WTC11 (cell line): ENCODE measurements at regions not wholly inside any gene's neighbourhood (a gene's known extent, or its start where the extent isn't known, plus 50 kb on each side); places are given as distances from the start of the nearest gene placed in this dataset.

Source experiments
- ATAC-seq: fragments of 200-7000 bp; cut with Tn5 transposase; 2 replicates; pipeline ENCODE4 v1.10.0; 2021; ENCODE audit warnings: mild to moderate bottlenecking, moderate library complexity
- CTCF ChIA-PET: fragments of 300-600 bp; sonication (Branson Sonifier 250); formaldehyde crosslinking; loops from one replicate; lab custom pipeline; 2021; ENCODE audit warnings: antibody characterized with exemption; lab: Charles Lee
- POLR2A ChIA-PET: fragments of 350-600 bp; sonication (Branson Sonifier 250); formaldehyde crosslinking; loops from one replicate; lab custom pipeline; 2021; ENCODE audit warnings: antibody characterized with exemption; lab: Charles Lee
- DNase-seq: peaks from one replicate; pipeline ENCODE4 v3.0.0; 2021; ENCODE audit warnings: low spot score
- H3K27ac Mint-ChIP-seq: 2 replicates; pipeline ENCODE4 v1.8.0; 2021; ENCODE audit warnings: mixed read lengths
- H3K27me3 Mint-ChIP-seq: 2 replicates; pipeline ENCODE4 v1.8.0; 2021; ENCODE audit warnings: low read depth, mild to moderate bottlenecking, moderate library complexity, mixed read lengths
- H3K36me3 Mint-ChIP-seq: 2 replicates; pipeline ENCODE4 v1.8.0; 2021; ENCODE audit warnings: mixed read lengths
- H3K4me1 Mint-ChIP-seq: 2 replicates; pipeline ENCODE4 v1.8.0; 2022; ENCODE audit warnings: mixed read lengths
- H3K4me3 Mint-ChIP-seq: 2 replicates; pipeline ENCODE4 v1.8.0; 2021; ENCODE audit warnings: mild to moderate bottlenecking, moderate library complexity, mixed read lengths
- H3K9me3 Mint-ChIP-seq: 2 replicates; pipeline ENCODE4 v1.8.0; 2021; ENCODE audit warnings: mixed read lengths
- ARID4B ChIP-seq: sonication (generic); formaldehyde crosslinking; IDR thresholded peaks from 2 replicates; pipeline ENCODE4 v1.8.0; 2023; ENCODE audit warnings: missing genetic modification reagents, mild to moderate bottlenecking, borderline replicate concordance
- CBFB ChIP-seq: sonication (generic); formaldehyde crosslinking; IDR thresholded peaks from 2 replicates; pipeline ENCODE4 v1.8.1; 2022; ENCODE audit warnings: mild to moderate bottlenecking, low read depth, missing genetic modification reagents
- CTCF ChIP-seq: fragments of 200-600 bp; IDR thresholded peaks from 2 replicates; pipeline ENCODE4 v1.8.0; 2022; ENCODE audit warnings: antibody characterized with exemption
- E2F1 ChIP-seq: sonication (generic); formaldehyde crosslinking; IDR thresholded peaks from 2 replicates; pipeline ENCODE4 v1.8.0; 2022; ENCODE audit warnings: mild to moderate bottlenecking, missing genetic modification reagents
- EMX1 ChIP-seq: fragments of 250-450 bp; sonication (Bioruptor Pico); IDR thresholded peaks from 2 replicates; pipeline ENCODE4 v1.8.0; 2021; ENCODE audit warnings: mild to moderate bottlenecking
- ERG ChIP-seq: fragments of 250-450 bp; sonication (Bioruptor Pico); IDR thresholded peaks from 2 replicates; pipeline ENCODE4 v1.8.0; 2021; ENCODE audit warnings: mild to moderate bottlenecking
- ESRRA ChIP-seq: sonication (generic); formaldehyde crosslinking; IDR thresholded peaks from 2 replicates; pipeline ENCODE4 v1.8.1; 2022; ENCODE audit warnings: mild to moderate bottlenecking, missing genetic modification reagents, borderline replicate concordance
- GRHL2 ChIP-seq: fragments of 250-450 bp; sonication (Bioruptor Pico); IDR thresholded peaks from 2 replicates; pipeline ENCODE4 v1.8.0; 2022; ENCODE audit warnings: mild to moderate bottlenecking, moderate library complexity; ENCODE audit not compliant: insufficient replicate concordance, severe bottlenecking
- IRF2 ChIP-seq: sonication (generic); formaldehyde crosslinking; IDR thresholded peaks from 2 replicates; pipeline ENCODE4 v1.8.0; 2022; ENCODE audit warnings: low read depth, missing genetic modification reagents, borderline replicate concordance
- MLX ChIP-seq: sonication (generic); formaldehyde crosslinking; IDR thresholded peaks from 2 replicates; pipeline ENCODE4 v1.8.1; 2023; ENCODE audit warnings: mild to moderate bottlenecking, missing genetic modification reagents, moderate library complexity
- MYBL2 ChIP-seq: sonication (generic); formaldehyde crosslinking; IDR thresholded peaks from 2 replicates; pipeline ENCODE4 v1.8.1; 2023; ENCODE audit warnings: mild to moderate bottlenecking, moderate library complexity, missing genetic modification reagents
- NFE2L1 ChIP-seq: sonication (generic); formaldehyde crosslinking; IDR thresholded peaks from 2 replicates; pipeline ENCODE4 v1.8.1; 2023; ENCODE audit warnings: missing genetic modification reagents
- TEAD4 ChIP-seq: sonication (generic); formaldehyde crosslinking; IDR thresholded peaks from 2 replicates; pipeline ENCODE4 v1.8.0; 2022; ENCODE audit warnings: mild to moderate bottlenecking, missing genetic modification reagents
- ZNF232 ChIP-seq: sonication (generic); formaldehyde crosslinking; IDR thresholded peaks from 2 replicates; pipeline ENCODE4 v1.8.0; 2022; ENCODE audit warnings: mild to moderate bottlenecking, missing genetic modification reagents
- ZNF263 ChIP-seq: sonication (generic); formaldehyde crosslinking; IDR thresholded peaks from 2 replicates; pipeline ENCODE4 v1.8.1; 2022; ENCODE audit warnings: low read depth, mild to moderate bottlenecking, moderate library complexity, missing genetic modification reagents
- ZNF396 ChIP-seq: fragments of 250-450 bp; sonication (Bioruptor Pico); IDR thresholded peaks from 2 replicates; pipeline ENCODE4 v1.8.0; 2021; ENCODE audit warnings: mild to moderate bottlenecking, moderate library complexity, borderline replicate concordance
- TF ChIP-seq, protein P1 (sequence below): sonication (generic); formaldehyde crosslinking; IDR thresholded peaks from 2 replicates; pipeline ENCODE4 v1.8.1; 2022; ENCODE audit warnings: low read depth, missing genetic modification reagents, borderline replicate concordance

- no peak for TF ChIP-seq ARID4B
Observed at GRCh38 chr7:109256762-109257560, 687.3 kb downstream of the DNAJB9 start (continued).

GRCh38 chr7:109259151-109259550 is 689.5 kb downstream of the DNAJB9 start:
- TF ChIP-seq ESRRA (CRISPR knock-in tag) (no peak), ERG (CRISPR knock-in tag) (no peak), ZNF232 (CRISPR knock-in tag) (no peak), E2F1 (no peak), MYBL2 (CRISPR knock-in tag) (no peak)
- TF ChIP-seq, all 79 proteins: peak for 0
- DNase-seq (no peak), ATAC-seq (peak; percentile 48)
- no peaks in the 10 kb centered on the region; the same call in 1 of the 2 replicates for H3K36me3 Mint-ChIP-seq
- ChIA-PET POLR2A (no interaction called here), CTCF (no interaction called here)
- no peaks in the 10 kb centered on the region for H3K27me3 Mint-ChIP-seq
- peaks cover 10% of the 10 kb centered on the region for H3K9me3 Mint-ChIP-seq
- peak overlapping the region; percentile 61; the same call in 1 of the 2 replicates for H3K27ac Mint-ChIP-seq
- peaks cover 10% of the 10 kb centered on the region for H3K4me1 Mint-ChIP-seq
- no peak overlapping the region for H3K4me3 Mint-ChIP-seq

DNA sequence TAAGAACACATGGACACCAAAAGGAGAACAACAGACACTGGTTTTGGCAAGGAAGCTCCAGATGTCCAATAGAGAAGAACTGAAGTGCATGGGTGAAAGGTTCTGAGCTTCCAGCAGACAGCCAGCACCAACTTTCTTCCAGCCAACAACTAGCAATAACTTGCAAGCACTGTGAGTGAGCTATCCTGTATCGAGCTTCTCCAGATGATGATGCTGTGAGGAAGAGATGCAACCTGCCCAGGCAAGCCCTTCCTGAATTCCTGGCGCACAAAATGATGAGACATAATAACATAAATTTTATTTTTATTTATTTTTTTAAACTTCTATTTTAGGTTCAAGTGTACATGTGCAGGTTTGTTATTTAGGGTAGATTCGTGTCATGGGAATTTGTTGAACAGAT is 692.1 kb downstream of the DNAJB9 start:
- no peak overlapping the region for H3K27ac Mint-ChIP-seq
- no peaks in the 10 kb centered on the region; the same call in 1 of the 2 replicates for H3K36me3 Mint-ChIP-seq
- TF ChIP-seq GRHL2 (CRISPR knock-in tag) (no peak), NFE2L1 (no peak), IRF2 (CRISPR knock-in tag) (no peak), EMX1 (CRISPR knock-in tag) (no peak), ZNF396 (CRISPR knock-in tag) (no peak), CTCF (no peak), ZNF263 (no peak), MLX (CRISPR knock-in tag) (no peak), CBFB (CRISPR knock-in tag) (no peak), TEAD4 (CRISPR knock-in tag) (no peak)
- TF ChIP-seq, protein P1, sequence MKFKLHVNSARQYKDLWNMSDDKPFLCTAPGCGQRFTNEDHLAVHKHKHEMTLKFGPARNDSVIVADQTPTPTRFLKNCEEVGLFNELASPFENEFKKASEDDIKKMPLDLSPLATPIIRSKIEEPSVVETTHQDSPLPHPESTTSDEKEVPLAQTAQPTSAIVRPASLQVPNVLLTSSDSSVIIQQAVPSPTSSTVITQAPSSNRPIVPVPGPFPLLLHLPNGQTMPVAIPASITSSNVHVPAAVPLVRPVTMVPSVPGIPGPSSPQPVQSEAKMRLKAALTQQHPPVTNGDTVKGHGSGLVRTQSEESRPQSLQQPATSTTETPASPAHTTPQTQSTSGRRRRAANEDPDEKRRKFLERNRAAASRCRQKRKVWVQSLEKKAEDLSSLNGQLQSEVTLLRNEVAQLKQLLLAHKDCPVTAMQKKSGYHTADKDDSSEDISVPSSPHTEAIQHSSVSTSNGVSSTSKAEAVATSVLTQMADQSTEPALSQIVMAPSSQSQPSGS (CRISPR knock-in tag) = no peak

More for the DNA sequence above, 692.1 kb downstream of the DNAJB9 start:
- ATAC-seq (no peak), DNase-seq (no peak)
- no peaks in the 10 kb centered on the region for H3K27me3 Mint-ChIP-seq
- ChIA-PET CTCF (no interaction called here), POLR2A (no interaction called here)
- H3K4me1 Mint-ChIP-seq = peaks cover 10% of the 10 kb centered on the region
- peaks cover 25% of the 10 kb centered on the region for H3K9me3 Mint-ChIP-seq
- no peak overlapping the region for H3K4me3 Mint-ChIP-seq
